ENCODE measurements at regions not wholly inside any gene's neighbourhood (a gene's known extent, or its start where the extent isn't known, plus 50 kb on each side); places are given as distances from the start of the nearest gene placed in this dataset.

DNA sequence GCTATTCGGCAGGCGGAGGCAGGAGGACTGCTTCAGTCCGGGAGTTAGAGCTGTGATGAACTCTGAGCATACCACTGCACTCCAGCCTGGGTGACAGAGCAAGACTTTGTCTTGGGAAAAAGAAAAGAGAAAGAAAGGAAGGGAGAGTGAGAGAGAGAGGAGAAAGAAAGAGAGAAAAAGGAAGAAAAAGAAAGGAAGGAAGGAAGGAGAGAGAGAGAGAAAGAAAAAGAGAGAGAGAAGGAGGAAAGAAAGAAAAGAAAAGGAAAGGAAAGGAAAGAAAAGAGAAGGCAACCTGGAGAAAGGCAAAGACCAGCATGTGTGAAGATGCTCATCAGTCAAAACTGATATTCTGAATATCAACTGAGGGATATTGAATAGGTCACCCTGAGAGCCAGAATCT, 143.1 kb upstream of the SASH1 start:
- TF ChIP-seq, protein P1, sequence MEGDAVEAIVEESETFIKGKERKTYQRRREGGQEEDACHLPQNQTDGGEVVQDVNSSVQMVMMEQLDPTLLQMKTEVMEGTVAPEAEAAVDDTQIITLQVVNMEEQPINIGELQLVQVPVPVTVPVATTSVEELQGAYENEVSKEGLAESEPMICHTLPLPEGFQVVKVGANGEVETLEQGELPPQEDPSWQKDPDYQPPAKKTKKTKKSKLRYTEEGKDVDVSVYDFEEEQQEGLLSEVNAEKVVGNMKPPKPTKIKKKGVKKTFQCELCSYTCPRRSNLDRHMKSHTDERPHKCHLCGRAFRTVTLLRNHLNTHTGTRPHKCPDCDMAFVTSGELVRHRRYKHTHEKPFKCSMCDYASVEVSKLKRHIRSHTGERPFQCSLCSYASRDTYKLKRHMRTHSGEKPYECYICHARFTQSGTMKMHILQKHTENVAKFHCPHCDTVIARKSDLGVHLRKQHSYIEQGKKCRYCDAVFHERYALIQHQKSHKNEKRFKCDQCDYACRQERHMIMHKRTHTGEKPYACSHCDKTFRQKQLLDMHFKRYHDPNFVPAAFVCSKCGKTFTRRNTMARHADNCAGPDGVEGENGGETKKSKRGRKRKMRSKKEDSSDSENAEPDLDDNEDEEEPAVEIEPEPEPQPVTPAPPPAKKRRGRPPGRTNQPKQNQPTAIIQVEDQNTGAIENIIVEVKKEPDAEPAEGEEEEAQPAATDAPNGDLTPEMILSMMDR (IDR thresholded peaks at IDR 0.05; ENCODE audit: insufficient read depth, low read depth, low read length), result no peak
- TF ChIP-seq EZH2 (IDR thresholded peaks at IDR 0.05; ENCODE audit: insufficient read depth, low read length), result no peak

All from astrocyte (in vitro differentiated cells and primary cell).